ENCODE measurements at regions not wholly inside any gene's neighbourhood (a gene's known extent, or its start where the extent isn't known, plus 50 kb on each side); places are given as distances from the start of the nearest gene placed in this dataset.
A peak's percentile ranks its signal among the peaks of the same experiment; 100 is the strongest.

- TF ChIP-seq CTCF (IDR thresholded peaks at IDR 0.05; ENCODE audit: low read length, missing control alignments): no peak
- no peak for DNase-seq (ENCODE audit: low read depth)
Measured at GRCh38 chr10:9685596-9685995, 1332.1 kb upstream of the CELF2 start.

GRCh38 chr10:9688711-9689110, 1329.0 kb upstream of the CELF2 start:
- no peak for DNase-seq (ENCODE audit: low read depth)
- no peak overlapping the region for H3K4me3 ChIP-seq (replicated peaks; ENCODE audit: low read depth, low read length)
- TF ChIP-seq CTCF (IDR thresholded peaks at IDR 0.05; ENCODE audit: low read length, missing control alignments): no peak

More at GRCh38 chr10:9685596-9685995, 1332.1 kb upstream of the CELF2 start:
- H3K4me3 ChIP-seq (replicated peaks; ENCODE audit: low read depth, low read length): no peak overlapping the region

GRCh38 chr10:9707216-9707615, 1310.5 kb upstream of the CELF2 start:
- no peak overlapping the region for H3K4me3 ChIP-seq (replicated peaks; ENCODE audit: low read depth, low read length)
- DNase-seq (ENCODE audit: low read depth): no peak
- TF ChIP-seq CTCF (IDR thresholded peaks at IDR 0.05; ENCODE audit: low read length, missing control alignments): no peak

- peak; percentile 6 for DNase-seq (ENCODE audit: low read depth)
- H3K4me3 ChIP-seq (replicated peaks; ENCODE audit: low read depth, low read length): no peak overlapping the region
- TF ChIP-seq CTCF (IDR thresholded peaks at IDR 0.05; ENCODE audit: low read length, missing control alignments): no peak
Measured at GRCh38 chr10:9709849-9710248, 1307.8 kb upstream of the CELF2 start.

- DNase-seq (ENCODE audit: low read depth): no peak
- H3K4me3 ChIP-seq (replicated peaks; ENCODE audit: low read depth, low read length): no peak overlapping the region
- TF ChIP-seq CTCF (IDR thresholded peaks at IDR 0.05; ENCODE audit: low read length, missing control alignments): no peak
Measured at GRCh38 chr10:9712393-9712792, 1305.3 kb upstream of the CELF2 start.

GRCh38 chr10:9719246-9719645, 1298.4 kb upstream of the CELF2 start:
- no peak for TF ChIP-seq CTCF (IDR thresholded peaks at IDR 0.05; ENCODE audit: low read length, missing control alignments)
- DNase-seq (ENCODE audit: low read depth): no peak
- no peak overlapping the region for H3K4me3 ChIP-seq (replicated peaks; ENCODE audit: low read depth, low read length)

- no peak overlapping the region for H3K4me3 ChIP-seq (replicated peaks; ENCODE audit: low read depth, low read length)
- TF ChIP-seq CTCF (IDR thresholded peaks at IDR 0.05; ENCODE audit: low read length, missing control alignments): no peak
- no peak for DNase-seq (ENCODE audit: low read depth)
Measured at GRCh38 chr10:9733766-9734165, 1283.9 kb upstream of the CELF2 start.
